Kidney epithelial cell (primary cell): ENCODE measurements at regions not wholly inside any gene's neighbourhood (a gene's known extent, or its start where the extent isn't known, plus 50 kb on each side); places are given as distances from the start of the nearest gene placed in this dataset.

Experiments
- DNase-seq: peaks from one replicate; pipeline ENCODE4 v3.0.0-alpha.2; 2010; ENCODE audit warnings: low read depth
- H3K27me3 ChIP-seq: 2 replicates; pipeline ENCODE4 v1.6.0; 2011; ENCODE audit warnings: low read length; ENCODE audit not compliant: control insufficient read depth, insufficient read depth
- H3K36me3 ChIP-seq: 2 replicates; pipeline ENCODE4 v1.5.1; 2011; ENCODE audit warnings: low read length; ENCODE audit not compliant: control insufficient read depth, insufficient read depth
- H3K4me3 ChIP-seq: 2 replicates; pipeline ENCODE4 v1.5.1; 2011; ENCODE audit warnings: low read depth, mild to moderate bottlenecking, control low read depth, low read length
- CTCF ChIP-seq: IDR thresholded peaks from 2 replicates; pipeline ENCODE4 v1.5.1; 2011; ENCODE audit warnings: mild to moderate bottlenecking, moderate library complexity, low read length, control low read depth, inconsistent platforms; ENCODE audit not compliant: insufficient read depth, poor library complexity, severe bottlenecking

GRCh38 chr14:53458368-53458814 is 305.3 kb upstream of the DDHD1 start:
- H3K27me3 ChIP-seq, result no peaks in the 10 kb centered on the region
- no peak for TF ChIP-seq CTCF
- DNase-seq, result peak; percentile 5
- no peak overlapping the region for H3K4me3 ChIP-seq
- no peaks in the 10 kb centered on the region for H3K36me3 ChIP-seq

- Histone ChIP-seq H3K27me3 (no peaks in the 10 kb centered on the region), H3K4me3 (no peak overlapping the region), H3K36me3 (no peaks in the 10 kb centered on the region)
- DNase-seq, result no peak
- TF ChIP-seq CTCF, result no peak
Observed at GRCh38 chr14:53456931-53457330, 303.8 kb upstream of the DDHD1 start.

GRCh38 chr14:53452005-53452673 is 299.0 kb upstream of the DDHD1 start:
- H3K27me3 ChIP-seq, result no peaks in the 10 kb centered on the region
- DNase-seq, result no peak
- H3K4me3 ChIP-seq, result no peak overlapping the region
- TF ChIP-seq CTCF, result no peak
- no peaks in the 10 kb centered on the region for H3K36me3 ChIP-seq

- TF ChIP-seq CTCF, result no peak
- peak; percentile 10 for DNase-seq
- no peaks in the 10 kb centered on the region for H3K36me3 ChIP-seq
- no peak overlapping the region for H3K4me3 ChIP-seq
- H3K27me3 ChIP-seq, result no peaks in the 10 kb centered on the region
Observed at GRCh38 chr14:53450871-53451270, 297.7 kb upstream of the DDHD1 start.

- H3K4me3 ChIP-seq, result no peak overlapping the region
- TF ChIP-seq CTCF, result no peak
- H3K36me3 ChIP-seq, result no peaks in the 10 kb centered on the region
- no peaks in the 10 kb centered on the region for H3K27me3 ChIP-seq
- DNase-seq, result no peak
Observed at GRCh38 chr14:53448682-53449081, 295.6 kb upstream of the DDHD1 start.
